Left ventricle myocardium superior (tissue), 1 donor: ENCODE measurements at regions not wholly inside any gene's neighbourhood (a gene's known extent, or its start where the extent isn't known, plus 50 kb on each side); places are given as distances from the start of the nearest gene placed in this dataset.

Experiments used
- ATAC-seq: fragments of 200-7000 bp; cut with Tn5 transposase; one replicate; pipeline ENCODE4 v1.9.1; 2020; ENCODE audit warnings: mild to moderate bottlenecking, moderate library complexity
- DNase-seq: peaks from one replicate; pipeline ENCODE4 v3.0.0-alpha.2; 2020
- intact Hi-C: fragments of 100-400 bp; cut with micrococcal nuclease; formaldehyde crosslinking; loops from one replicate; pipeline ENCODE4 v1.11.0; 2022
- donor health status: DM: no; HTN: yes; CAD: no; lungs with severe emphysema.

DNA sequence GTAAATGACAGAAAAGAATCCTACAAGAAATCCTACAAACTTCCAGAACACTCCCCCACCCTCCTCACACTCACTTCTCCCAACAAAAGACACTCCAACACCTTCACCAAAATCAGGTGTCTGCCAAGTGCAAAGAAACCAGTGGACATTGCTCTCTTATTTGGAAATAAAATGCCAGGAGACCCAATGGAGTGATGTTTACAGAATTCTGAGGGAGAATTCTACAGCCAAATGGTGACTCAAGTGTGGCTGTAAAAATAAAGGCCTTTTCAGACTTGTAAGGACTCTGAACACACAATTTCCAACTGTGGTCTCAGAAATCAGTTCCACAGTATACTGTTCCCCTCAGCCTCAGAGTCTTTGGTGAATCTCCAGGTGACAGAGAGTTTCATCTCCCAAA lies 109.6 kb upstream of the CARMIL1 start:
- DNase-seq (no peak), ATAC-seq (no peak)
- intact Hi-C loops = no loop called here

DNA sequence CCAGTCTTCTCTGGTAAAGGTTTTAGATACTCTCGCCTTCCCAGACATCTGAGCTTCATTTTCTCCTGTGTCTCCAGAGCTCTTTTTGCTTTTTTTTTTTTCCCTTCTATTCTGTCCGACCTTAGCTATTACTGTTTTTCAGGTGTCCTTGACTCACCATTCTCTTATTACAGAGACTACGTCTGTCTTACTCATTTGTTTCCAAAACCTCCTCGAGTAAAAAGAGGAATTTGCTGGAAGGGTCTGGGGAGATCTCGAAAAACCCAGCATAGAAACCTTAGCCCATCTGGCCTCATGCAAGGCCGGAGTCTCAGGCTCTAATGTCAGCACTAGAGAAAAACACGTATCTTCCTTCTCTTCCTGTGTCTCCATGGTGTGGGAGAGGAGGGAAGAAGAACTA lies 109.2 kb upstream of the CARMIL1 start:
- ATAC-seq = no peak
- no peak for DNase-seq
- intact Hi-C loops = loop anchor here (10.0 kb wide), 1 partner anchor 85 kb away; no protein-coding TSS in a partner anchor

DNA sequence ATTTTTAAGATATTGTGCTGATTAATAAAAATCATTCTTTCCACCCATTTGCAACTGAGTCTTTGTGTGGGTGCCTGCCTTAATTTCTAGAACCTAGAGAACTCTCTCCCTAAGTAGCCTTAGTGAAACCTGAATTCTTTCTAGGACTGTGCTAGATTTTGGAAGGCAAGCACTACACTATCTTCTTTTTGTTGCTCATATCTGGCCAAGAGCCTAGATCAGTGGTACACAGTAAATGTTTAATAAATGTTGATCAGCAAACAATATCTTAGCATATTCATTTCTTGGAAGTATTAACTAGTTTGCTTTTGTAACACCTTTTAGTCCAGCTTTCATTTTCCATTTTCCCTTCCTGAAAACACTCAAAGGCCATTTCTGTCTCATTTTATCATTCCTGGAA lies 108.5 kb upstream of the CARMIL1 start:
- intact Hi-C loops = loop anchor here (10.0 kb wide), 1 partner anchor 86 kb away; no protein-coding TSS in a partner anchor
- DNase-seq = no peak
- ATAC-seq = no peak

DNA sequence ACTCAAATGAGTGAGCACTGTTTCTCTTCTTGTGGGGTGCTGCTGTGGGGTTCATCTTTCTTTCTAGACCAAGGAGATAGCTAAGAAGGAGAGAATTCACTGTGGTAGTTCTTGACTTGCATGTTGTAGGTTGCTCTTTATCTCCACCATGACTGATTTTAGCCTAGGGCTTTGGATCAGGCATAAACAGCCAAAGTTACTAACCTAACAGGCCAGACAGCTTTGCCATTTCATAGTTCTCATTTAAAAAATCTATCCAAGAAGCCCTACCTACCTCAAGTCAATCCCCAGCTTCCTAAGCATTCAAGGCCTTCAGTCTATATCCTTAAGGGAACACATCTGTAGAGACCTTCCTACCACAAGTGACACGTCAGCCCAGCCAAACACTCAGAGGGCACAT lies 107.9 kb upstream of the CARMIL1 start:
- DNase-seq (no peak), ATAC-seq (no peak)
- intact Hi-C loops = loop anchor here (10.0 kb wide), 1 partner anchor 86 kb away; no protein-coding TSS in a partner anchor

DNA sequence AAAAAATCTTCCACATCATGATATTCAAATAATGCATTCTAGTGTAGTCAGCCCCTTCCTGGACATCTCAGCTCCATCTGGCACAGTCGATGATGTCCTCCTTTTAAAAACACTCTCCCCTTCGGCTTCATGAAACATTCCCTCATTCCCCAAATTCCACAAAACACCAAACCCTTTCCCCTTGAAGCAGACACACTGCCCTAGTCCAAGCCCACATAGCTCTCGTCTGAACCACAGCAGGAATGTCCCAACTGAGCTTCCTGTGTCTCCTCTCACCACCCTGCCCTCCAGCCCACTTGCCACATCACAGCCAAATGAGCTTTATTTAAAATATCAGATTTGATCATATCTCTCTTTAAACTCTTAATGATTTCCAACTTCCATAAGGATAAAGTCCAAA lies 106.4 kb upstream of the CARMIL1 start:
- intact Hi-C loops = loop anchor here (10.0 kb wide), 1 partner anchor 88 kb away; no protein-coding TSS in a partner anchor
- no peak for DNase-seq
- ATAC-seq = no peak

DNA sequence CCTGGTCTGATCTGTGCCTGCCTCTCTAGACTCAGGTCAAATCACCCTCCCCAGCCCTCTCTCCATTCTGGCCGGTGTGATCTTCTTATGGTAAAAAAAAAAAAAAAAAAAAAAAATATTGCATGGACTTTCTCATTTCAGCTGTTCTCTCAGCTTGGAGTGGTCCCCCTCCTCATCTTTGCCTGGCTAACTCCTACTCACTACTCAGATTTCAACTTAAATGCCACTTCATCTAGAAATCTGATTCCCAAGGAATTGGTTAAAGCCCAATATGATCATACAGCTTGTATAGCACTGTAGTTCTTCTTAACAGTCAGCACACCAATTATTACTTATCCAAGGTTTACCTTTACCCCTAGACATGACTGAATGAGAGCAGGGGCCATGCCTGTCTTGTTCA lies 105.9 kb upstream of the CARMIL1 start:
- no peak for DNase-seq
- ATAC-seq = no peak
- intact Hi-C loops = loop anchor here (10.0 kb wide), 1 partner anchor 88 kb away; no protein-coding TSS in a partner anchor

DNA sequence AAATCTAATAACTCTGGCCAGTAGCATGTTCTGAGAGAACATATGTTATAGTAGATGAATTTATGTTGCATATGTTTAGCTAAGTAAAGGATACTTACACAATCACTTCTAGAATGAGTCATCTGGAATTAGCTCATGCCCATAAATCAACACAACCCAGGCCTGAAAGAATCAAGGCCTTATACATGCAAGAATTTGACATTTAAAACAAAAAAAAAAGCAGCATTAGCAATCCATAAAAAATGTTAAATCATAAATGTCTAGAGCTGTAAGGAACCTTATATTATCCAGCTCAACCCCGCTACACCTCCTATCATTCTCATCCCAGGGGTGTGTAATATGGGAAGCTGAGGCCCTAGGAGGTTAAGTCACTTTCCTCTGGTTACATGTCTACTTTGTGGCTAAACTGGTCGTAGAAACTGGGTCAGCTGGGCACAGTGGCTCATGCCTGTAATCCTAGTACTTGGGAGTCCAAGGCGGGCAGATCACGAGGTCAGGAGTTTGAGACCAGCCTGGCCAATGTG lies 105.2 kb upstream of the CARMIL1 start:
- intact Hi-C loops = loop anchor here (10.0 kb wide), 1 partner anchor 89 kb away; no protein-coding TSS in a partner anchor
- ATAC-seq = no peak
- no peak for DNase-seq

DNA sequence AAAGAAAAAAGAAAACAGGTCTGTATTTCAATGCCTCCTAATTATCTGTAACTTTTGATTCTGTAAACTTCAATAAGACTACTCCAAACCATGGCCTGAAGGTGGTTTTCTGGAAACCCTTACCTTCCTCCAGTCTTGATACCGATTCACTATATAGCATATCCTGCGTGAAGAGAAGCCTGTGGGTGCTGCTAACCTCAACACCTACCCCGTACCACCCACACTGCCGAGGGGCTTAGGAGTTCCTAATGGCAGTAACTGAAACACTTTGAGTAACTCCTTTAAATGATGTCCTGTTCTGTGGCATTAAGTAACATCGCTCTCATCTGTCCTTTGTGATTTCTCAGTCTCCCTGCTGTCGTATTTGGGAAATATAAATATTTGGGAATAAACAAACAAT lies 104.5 kb upstream of the CARMIL1 start:
- ATAC-seq = no peak
- intact Hi-C loops = loop anchor here (10.0 kb wide), 1 partner anchor 90 kb away; no protein-coding TSS in a partner anchor
- no peak for DNase-seq

DNA sequence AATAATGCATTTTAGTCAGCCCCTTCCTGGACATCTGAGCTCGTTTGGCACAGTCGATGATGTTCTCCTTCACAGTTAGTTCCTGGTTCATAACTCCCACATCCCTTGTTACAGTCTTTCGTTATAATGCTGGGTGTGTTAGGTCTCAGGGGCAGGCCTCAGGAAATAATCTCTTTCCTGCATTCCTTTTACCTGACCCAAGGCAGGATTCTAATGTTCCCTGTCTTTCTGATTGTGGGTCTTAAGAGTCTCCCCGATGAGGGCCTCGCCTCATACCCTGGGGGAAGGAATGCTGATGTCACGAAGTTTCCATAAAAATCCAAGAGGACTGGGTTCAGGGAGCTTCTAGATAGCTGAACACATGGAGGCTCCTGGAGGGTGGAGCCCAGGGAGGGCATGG lies 104.0 kb upstream of the CARMIL1 start:
- intact Hi-C loops = loop anchor here (10.0 kb wide), 1 partner anchor 90 kb away; no protein-coding TSS in a partner anchor
- DNase-seq (no peak), ATAC-seq (peak; percentile 26)

DNA sequence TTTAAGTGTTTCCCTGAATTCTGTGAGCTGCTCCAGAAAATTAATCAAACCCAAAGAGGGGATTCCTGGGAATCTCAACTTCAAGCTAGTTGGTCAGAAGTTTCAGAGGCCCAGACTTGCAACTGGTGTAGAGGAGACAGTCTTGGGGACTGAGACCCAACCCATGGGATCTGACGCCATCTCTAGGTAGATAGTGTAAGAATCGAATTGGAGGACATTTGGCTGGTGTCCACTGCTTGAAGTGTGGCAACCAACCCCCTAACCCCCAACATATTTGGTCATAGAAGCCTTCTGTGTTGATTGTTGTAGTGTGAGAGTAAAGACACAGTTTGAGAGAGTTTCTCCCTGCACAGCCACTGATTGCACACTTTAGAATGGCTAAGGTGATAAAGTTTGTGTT lies 103.5 kb upstream of the CARMIL1 start:
- intact Hi-C loops = loop anchor here (10.0 kb wide), 1 partner anchor 91 kb away; no protein-coding TSS in a partner anchor
- no peak for DNase-seq
- no peak for ATAC-seq

DNA sequence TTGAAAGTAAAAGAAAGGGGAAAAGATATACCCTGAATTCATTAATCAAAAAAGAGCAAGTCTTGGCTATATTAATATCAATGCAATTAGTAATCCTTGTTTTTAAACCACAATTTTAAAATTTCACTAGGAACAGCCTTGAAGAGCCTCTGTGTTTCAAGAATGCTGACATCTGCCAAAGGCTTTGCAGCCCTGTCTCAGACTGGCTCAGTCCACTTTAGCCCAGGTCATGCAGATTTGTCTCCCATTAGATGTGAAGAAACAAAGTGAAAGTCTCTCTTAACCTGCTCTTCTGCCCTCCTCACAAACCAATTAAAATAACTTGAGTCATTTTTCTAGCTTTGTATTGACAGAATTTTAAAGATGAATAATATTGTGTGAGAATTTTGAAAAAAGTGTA lies 102.7 kb upstream of the CARMIL1 start:
- intact Hi-C loops = loop anchor here (10.0 kb wide), 1 partner anchor 92 kb away; no protein-coding TSS in a partner anchor
- ATAC-seq (no peak), DNase-seq (no peak)

DNA sequence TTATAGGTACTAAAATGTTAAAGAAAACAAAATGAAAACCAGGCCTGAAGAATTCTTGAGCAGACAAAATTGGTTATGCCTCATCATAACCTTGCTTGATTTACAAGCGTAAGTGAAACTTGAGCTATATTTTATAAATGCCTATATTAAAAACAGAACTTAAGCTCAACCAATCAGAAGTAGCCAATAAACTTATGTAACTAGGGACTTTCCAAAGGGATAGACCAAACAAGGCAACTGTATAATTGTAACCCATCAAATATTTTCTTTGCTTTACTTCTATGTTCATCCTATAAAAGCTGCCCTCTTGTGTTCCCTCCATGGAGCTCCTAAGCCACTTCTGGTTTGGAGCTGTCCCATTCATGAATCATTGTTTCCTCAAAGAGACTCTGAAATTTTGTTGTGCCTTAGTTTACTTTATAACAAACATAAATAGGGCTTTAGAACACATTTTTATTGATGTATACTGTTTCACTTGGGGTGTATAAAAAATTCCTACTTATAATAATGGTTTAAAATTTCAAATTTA lies 101.6 kb upstream of the CARMIL1 start:
- no peak for DNase-seq
- ATAC-seq = no peak
- intact Hi-C loops = loop anchor here (10.0 kb wide), 1 partner anchor 93 kb away; no protein-coding TSS in a partner anchor

DNA sequence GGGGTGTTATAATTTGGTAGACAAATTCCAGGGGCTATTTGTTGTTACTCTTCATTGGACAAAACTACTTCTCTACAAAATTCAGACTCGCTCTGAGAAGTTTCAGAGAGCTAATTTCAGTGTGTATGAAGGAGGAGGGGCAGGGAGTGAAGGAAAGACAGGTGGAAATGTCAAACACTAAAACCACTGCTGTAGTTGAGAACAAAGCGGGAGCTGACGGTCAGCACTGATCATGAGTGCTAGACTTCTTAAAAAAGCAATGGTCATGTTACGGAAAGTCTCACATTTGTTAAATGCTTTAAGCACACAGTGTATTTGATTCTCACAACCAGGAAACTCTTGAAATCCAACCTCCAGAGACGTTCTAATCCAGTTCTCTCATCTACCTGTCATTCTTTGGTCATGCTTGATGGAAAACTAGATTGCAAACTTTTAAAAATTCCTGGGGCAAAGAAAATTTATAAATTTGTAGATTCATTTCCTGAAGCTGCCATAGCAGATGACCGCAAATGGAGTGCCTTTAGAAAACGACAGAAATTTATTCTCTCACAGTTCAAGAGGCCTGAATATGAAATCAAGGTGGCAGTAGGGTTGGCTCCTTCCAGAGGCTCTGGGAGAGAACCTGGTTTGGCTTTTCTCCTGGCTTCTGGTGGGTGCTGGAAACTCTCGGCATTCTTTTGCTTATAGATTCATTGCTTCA lies 100.7 kb upstream of the CARMIL1 start:
- no peak for ATAC-seq
- intact Hi-C loops = loop anchor here (10.0 kb wide), 1 partner anchor 94 kb away; no protein-coding TSS in a partner anchor

DNA sequence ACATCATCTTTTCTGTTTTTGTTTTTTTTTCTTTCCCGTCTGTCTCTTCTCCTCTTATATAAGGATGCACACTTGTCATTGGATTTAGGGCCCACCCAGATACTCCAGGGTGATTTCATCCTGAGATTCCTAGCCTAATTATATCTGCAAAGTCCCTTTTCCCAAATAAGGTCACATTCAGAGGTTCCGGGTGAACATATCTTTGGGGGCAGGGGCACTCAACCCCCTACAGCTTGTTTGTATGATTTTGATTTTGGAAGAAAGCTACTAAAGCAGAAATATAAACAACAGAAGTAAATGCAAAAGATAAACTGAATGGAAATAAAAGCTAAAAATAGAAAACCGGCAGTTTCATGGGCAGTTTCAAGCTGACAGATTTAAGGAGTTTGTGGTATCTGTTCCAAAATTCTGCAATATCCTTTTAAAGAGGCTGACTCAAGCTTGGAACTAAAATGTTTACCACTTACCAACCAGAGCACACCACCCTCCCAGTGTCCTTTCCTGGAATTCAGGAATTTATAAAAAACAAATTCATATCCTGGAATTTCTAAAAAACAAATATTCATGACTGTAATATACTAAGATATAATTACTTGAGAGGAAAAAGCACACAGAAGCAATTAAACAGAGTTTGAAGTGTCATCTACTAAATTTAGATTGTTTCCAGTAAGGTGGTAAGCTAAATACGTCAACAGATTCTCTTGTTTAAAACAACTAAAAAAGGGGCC lies 100.0 kb upstream of the CARMIL1 start:
- intact Hi-C loops = loop anchor here (10.0 kb wide), 1 partner anchor 94 kb away; no protein-coding TSS in a partner anchor
- ATAC-seq (peak; percentile 57), DNase-seq (no peak)

More for the DNA sequence above, 100.7 kb upstream of the CARMIL1 start:
- no peak for DNase-seq

DNA sequence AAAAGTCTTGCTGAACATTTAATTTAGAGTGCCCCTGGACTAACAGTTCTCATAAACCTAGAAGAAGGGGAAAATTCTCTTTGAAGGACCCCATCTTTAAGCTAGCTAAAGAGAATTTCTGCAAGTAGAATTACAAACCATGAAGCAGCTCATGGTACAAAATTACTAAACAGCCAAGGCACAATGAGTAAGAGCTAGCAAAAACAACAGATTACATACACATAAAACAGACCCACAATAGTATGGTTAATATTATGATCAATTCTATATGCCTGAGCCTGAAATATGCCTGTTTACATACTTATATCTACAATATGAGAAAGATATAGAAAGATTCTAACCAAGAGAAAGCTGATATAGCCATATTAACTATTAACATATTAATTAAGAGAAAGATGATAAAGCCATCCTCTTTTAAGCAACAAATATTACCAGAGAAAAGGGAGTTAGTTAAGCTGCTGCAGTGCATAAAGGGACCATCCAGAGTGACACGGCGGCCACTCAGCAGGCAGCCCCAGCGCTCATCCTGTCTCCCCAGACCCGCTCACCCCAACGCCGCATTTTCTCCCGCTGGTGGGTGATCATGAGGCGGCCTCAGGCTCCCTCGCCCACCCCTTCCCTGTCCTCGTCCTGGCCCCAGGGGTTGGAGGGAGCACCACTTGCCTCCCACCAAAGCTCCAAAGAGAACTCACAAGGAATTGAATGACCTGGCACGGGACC lies 98.4 kb upstream of the CARMIL1 start:
- ATAC-seq (no peak), DNase-seq (no peak)
- intact Hi-C loops = no loop called here

DNA sequence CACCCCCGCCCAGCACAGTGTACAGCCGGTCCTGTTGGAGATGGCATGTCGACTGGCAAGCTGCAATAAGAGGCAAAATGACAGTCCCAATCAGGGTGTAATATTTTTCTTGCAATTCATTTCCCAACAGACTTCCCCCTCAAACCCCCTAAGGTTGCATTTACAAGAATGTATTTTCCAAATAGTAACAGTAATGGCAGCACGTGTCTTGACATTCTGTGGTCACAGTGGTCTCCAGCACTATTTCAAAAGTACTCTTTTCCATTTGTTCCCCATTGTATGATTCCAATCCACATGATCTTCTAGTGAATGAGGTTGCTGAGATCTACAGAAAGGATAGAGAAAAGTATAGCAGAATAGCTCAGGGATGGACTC lies 97.8 kb upstream of the CARMIL1 start:
- intact Hi-C loops = no loop called here

DNA sequence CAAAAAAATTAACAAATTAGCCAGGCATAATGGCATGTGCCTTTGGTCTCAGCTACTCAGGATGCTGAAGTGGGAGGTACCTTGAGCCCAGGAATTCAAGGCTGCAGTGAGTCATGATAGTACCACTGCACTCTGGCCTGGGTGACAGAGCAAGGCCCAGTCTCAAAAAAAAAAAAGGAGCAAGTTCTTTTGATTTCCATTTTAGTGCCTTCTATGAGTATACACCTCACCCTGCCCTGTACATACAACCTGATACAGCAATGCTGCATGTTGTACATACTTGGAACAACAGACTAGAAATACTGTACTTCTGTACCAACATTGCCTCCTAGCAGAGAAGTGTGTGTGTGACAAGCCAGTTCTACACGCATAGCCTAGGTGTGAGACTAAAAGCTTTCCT lies 97.3 kb upstream of the CARMIL1 start:
- DNase-seq (no peak), ATAC-seq (no peak)
- intact Hi-C loops = no loop called here

More for the DNA sequence above, 97.8 kb upstream of the CARMIL1 start:
- no peak for DNase-seq
- ATAC-seq = no peak

DNA sequence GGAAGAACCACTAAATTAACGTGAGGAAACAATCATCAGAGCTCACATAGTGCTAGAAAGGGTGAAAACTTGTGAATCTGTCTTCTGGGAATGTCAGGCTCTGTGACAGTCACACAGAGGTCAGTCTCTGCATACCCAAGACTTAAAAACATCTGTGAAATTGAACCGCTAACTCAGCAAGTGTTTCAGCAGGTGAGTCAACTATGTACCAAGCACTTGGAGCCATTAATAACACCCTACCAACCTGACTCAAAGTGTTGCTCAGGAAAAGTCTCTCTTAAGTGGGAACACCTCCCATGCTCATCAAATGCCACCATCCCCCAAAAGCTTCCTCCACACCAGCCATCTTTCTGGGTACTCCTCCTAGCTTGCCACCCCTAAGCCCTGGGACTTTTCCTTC lies 92.3 kb upstream of the CARMIL1 start:
- DNase-seq (no peak), ATAC-seq (no peak)
- intact Hi-C loops = no loop called here

DNA sequence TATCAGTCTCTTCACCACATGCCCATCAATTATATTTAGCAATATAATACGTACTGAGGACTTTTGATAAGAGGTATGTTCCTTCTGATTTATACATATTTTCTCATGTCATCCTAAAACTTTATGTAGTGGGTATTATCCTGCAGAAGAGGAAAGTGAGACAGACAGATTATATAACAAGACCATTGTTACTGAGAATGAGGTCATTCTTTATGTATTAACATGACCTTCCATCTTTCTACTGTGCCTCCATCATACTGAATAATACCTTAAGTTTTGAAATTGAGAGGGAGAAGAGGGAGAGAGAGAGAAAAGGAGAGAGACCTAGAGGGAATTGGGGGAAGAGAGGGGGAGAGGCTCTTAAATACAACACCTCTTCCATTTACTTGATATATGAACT lies 90.9 kb upstream of the CARMIL1 start:
- intact Hi-C loops = no loop called here
- DNase-seq (no peak), ATAC-seq (no peak)
